HG03039 (cell line): ENCODE measurements at regions not wholly inside any gene's neighbourhood (a gene's known extent, or its start where the extent isn't known, plus 50 kb on each side); places are given as distances from the start of the nearest gene placed in this dataset.
"Not testable (repeated sequence)": the region's sequence is repeated elsewhere in the genome, so short reads cannot be mapped to it uniquely, and the experiment has no call there.

Source experiments
- ATAC-seq: cut with Tn5 transposase; IDR thresholded peaks from one replicate; pipeline ENCODE4 v1.9.1; 2021; ENCODE audit warnings: mild to moderate bottlenecking, moderate library complexity; ENCODE audit not compliant: unreplicated experiment

- no peak for ATAC-seq
These were observed 849.4 kb downstream of the DACH1 start for GRCh38 chr13:71017607-71018006.

DNA sequence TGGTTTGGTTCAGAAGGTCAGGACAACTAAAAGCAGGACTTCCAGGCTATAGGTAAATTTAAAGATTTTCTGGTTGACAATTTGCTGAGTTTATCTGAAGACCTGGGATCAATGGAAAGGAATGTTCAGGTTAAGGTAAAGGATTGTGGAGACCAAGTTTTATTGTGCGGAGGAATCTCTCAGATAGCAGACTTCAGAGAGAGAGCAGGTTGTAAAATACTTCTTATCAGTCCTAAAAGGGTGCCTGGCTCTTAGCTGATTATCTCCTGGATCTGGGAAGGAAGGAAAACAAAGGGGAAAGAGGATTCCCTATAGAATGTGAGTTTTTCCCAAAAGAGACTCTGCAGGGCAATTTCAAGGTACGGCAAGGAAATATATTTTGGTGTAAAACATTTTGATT lies 851.5 kb downstream of the DACH1 start:
- ATAC-seq = no peak

DNA sequence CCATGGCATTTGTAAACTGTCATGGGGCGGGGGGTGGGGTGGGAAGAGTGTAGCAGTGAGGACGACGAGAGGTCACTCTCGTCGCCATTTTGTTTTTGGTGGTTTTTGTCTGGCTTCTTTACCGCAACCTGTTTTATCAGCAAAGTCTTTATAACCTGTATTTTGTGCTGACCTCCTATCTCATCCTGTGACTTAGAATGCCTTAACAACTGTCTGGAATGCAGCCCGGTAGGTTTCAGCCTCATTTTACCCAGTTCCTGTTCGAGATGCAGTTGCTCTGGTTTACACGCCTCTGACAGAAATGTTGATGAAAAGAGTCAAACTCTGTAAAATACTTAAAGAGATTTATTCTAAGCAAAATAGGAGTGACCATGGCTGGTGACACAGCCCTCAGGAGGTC lies 852.0 kb downstream of the DACH1 start:
- ATAC-seq = no peak

DNA sequence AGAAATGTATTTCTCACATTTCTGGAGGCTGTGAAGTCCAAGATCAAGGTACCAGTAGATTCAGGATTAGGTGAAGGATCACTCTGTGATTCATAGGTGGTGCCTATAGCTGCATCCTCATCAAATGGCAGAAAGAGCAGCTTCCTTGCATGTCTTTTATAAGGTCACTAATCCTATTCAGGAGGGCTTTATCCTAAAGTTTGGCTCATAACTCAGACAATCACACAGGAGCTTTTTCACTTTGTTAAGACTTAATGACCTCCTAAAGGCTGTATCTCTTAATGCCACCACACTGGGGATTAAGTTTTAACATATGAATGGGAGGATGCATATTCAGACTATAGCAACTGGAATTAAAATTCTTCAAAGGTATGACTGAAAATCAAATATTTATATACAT lies 861.1 kb downstream of the DACH1 start:
- ATAC-seq = no peak

- ATAC-seq = no peak
These were observed 871.7 kb downstream of the DACH1 start for GRCh38 chr13:70995338-70995737.

GRCh38 chr13:70994191-70994590 lies 872.8 kb downstream of the DACH1 start:
- no peak for ATAC-seq

GRCh38 chr13:70987043-70987442 lies 878.8 kb upstream of the KLHL1 start:
- ATAC-seq = no peak

DNA sequence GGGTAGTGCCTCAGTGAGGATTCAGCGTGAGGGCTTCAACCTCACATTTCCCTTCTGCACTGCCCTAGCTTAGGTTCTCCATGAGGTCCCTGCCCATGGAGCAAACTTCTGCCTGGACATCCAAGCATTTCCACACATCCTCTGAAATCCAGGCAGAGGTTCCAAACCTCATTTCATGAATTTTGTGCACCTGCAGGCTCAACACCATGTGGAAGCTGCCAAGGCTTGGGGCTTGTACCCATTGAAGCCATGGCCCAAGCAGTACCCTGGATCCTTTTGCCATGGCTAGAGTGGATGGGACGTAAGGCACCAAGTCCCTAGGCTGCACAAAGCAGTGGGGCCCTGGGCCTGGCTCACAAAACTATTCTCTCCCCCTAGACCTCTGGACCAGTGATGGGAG lies 877.1 kb upstream of the KLHL1 start:
- no peak for ATAC-seq

GRCh38 chr13:70981219-70981618 lies 873.0 kb upstream of the KLHL1 start:
- ATAC-seq = not testable (repeated sequence)

DNA sequence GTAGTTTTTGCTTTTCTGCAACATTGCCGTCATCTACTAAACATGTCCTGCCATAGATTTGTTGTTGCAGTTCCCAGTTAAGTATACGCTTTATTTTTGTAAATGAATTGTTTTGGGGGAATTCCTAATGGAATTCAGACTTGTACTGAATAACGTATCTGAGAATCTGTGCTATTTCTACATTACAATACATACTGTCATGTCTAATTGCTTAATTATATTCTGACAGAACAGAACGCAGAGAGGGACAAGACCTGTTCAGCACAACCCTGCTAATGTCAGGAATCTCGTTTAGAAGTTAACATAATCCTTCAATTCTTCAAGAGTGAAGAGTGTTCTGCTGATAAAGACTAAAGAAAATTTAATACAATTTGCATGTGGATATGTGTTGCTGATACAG lies 861.1 kb upstream of the KLHL1 start:
- no peak for ATAC-seq

DNA sequence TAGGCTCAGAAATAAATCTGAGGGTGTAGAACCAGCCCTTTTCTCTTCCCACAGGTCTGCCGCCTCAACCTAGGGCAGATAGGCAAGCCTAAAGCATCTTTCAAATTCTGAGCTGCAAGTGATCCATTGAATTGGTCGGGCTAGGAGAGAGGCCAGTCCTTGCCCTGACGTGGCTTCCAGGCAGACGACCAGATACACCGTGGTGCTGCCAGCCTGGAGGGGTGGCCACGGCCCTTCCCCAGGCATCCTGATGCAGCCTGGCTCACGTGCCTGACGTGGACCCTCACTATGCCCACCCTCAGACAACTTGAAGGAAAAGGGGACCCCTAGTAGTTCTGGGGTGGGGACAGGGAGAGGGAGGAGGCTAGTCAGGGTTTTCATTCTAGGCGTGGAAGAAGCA lies 859.3 kb upstream of the KLHL1 start:
- no peak for ATAC-seq

- no peak for ATAC-seq
These were observed 856.6 kb upstream of the KLHL1 start for GRCh38 chr13:70964874-70965273.

DNA sequence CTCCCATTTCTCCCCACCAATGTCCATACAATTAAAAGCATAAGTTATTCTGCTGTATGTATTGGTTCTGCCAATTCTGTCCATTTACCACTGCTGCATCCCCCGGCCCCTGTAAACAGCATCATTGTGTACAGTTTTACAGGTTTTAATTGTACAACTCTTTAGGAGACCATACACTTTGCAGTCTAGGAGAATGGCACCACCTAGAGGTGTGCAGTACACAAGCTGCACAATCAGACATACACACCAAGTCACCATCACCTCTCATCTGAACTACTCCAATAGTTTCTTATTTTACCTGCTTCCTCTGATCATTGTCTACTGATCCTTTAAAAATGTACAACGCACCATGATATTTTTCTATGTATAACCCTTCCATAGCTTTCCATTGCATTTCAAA lies 855.9 kb upstream of the KLHL1 start:
- ATAC-seq = no peak

- ATAC-seq = peak; percentile 46
These were observed 852.7 kb upstream of the KLHL1 start for GRCh38 chr13:70960841-70961443.

GRCh38 chr13:70959035-70959775 lies 851.0 kb upstream of the KLHL1 start:
- no peak for ATAC-seq

GRCh38 chr13:70955887-70956286 lies 847.6 kb upstream of the KLHL1 start:
- no peak for ATAC-seq

- no peak for ATAC-seq
These were observed 842.4 kb upstream of the KLHL1 start for GRCh38 chr13:70950664-70951063.

DNA sequence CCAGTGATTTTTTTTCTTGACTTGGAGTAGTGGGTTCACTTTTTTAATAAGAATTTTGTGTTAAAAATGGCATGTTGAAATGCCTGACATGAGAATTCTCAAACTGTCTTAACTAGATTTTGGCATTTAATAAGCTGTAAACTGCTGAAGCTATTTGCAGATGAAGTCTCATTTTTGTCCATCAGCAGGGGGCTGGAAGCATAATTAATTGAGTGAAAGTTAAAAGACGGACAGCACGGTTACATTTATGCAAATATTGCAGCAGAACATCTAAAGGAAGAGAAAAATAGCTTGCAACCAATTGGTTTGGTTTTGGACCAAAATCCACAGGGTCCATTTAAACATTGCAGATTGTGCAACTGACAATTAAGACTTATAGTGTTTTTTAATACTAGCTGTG lies 837.3 kb upstream of the KLHL1 start:
- ATAC-seq = no peak

DNA sequence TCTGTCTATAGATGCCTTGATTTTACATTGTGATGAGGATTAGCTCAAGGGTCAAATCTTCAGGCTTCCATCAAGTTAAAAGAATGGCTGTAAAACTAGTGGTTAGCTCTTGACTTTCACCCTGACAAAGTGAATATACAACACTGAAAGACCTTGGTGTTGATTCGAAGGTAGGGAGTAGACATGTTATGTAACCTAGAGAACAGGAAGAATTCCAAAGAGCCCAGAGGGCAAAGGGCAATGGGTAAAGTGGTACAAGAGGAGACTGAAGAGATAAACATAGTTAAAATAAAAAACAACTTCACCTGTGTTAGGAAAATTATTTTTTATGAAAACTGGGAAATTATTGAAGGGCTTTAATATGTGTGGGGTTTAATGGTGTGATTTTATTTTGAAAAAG lies 833.2 kb upstream of the KLHL1 start:
- ATAC-seq = no peak

- no peak for ATAC-seq
These were observed 830.2 kb upstream of the KLHL1 start for GRCh38 chr13:70938462-70938861.

GRCh38 chr13:70932511-70932910 lies 824.3 kb upstream of the KLHL1 start:
- no peak for ATAC-seq

DNA sequence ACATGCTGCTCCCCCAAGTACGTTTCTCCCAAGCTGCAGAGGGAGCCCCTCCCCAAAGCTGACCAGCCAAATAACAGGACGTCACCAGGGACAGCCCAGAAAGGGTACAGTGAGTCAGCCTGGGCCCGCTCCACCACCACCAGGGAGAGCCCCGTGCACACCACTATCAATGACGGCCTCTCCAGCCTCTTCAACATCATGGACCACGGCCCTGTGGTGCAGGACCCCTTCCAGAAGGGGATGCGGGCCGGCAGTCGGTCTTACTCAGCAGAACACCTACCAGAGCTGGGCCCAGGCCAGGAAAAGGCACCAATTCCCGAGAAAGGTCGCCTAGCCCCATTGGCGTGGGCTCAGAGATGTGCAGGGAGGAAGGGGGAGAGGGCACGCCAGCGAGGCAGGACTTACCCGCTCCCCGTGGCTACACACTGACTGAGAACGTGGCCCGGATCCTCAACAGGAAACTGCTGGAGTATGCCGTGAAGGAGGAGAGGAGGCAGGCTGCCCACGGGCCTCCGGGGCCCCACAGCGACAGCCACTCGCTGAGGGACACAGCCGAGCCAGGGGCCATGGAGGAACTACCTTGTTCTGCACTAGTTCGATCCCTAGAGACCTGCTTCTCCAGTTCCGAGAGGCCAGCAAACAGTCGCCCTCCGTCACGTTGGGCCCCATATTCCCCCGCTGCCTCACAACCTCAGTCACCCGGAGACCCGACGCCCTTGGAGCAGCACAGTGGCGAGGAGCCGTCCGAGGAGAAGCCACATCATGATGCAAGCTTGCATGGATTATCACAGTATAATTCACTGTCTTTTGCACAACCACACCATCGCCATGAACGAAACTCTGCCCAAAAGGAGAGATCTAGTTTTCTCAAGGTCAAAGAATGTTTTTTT lies 815.9 kb upstream of the KLHL1 start:
- no peak for ATAC-seq
